GM23338 (cell line): ENCODE measurements at regions not wholly inside any gene's neighbourhood (a gene's known extent, or its start where the extent isn't known, plus 50 kb on each side); places are given as distances from the start of the nearest gene placed in this dataset.

Source experiments
- ATAC-seq: fragments of 200-7000 bp; cut with Tn5 transposase; 3 replicates; pipeline ENCODE4 v1.9.1; 2020
- DNase-seq: peaks from one replicate; pipeline ENCODE4 v3.0.0-alpha.2; 2015; ENCODE audit warnings: low spot score
- H2AFZ ChIP-seq: fragments of 200-600 bp; sonication (generic); 2 replicates; pipeline ENCODE4 v1.8.0; 2016; ENCODE audit warnings: antibody characterized with exemption, mild to moderate bottlenecking, moderate library complexity
- H3F3A ChIP-seq: fragments of 200-600 bp; sonication (generic); replicated peaks from 2 replicates; pipeline ENCODE4 v1.8.0; 2017; ENCODE audit warnings: antibody characterized with exemption, mixed run types, low read depth
- H3K27ac ChIP-seq: fragments of 200-600 bp; sonication (generic); 2 replicates; pipeline ENCODE4 v1.6.1; 2016; ENCODE audit warnings: low read depth
- H3K27me3 ChIP-seq: fragments of 200-600 bp; sonication (generic); 2 replicates; pipeline ENCODE4 v1.8.0; 2016; ENCODE audit warnings: mild to moderate bottlenecking, mixed run types, moderate library complexity; ENCODE audit not compliant: insufficient read depth
- H3K36me3 ChIP-seq: fragments of 200-600 bp; sonication (generic); 2 replicates; pipeline ENCODE4 v1.8.0; 2016; ENCODE audit warnings: mild to moderate bottlenecking; ENCODE audit not compliant: insufficient read depth
- H3K4me1 ChIP-seq: fragments of 200-600 bp; sonication (generic); 2 replicates; pipeline ENCODE4 v1.8.0; 2016; ENCODE audit warnings: mild to moderate bottlenecking, moderate library complexity; ENCODE audit not compliant: insufficient read depth
- H3K4me2 ChIP-seq: fragments of 200-600 bp; sonication (generic); 2 replicates; pipeline ENCODE4 v1.7.1; 2017; ENCODE audit warnings: mixed run types
- H3K4me3 ChIP-seq: fragments of 200-600 bp; sonication (generic); 2 replicates; pipeline ENCODE4 v1.6.1; 2016; ENCODE audit warnings: mixed run types
- H3K79me2 ChIP-seq: fragments of 200-600 bp; sonication (generic); replicated peaks from 2 replicates; pipeline ENCODE4 v1.8.0; 2017; ENCODE audit warnings: mild to moderate bottlenecking; ENCODE audit not compliant: insufficient read depth
- H3K9me2 ChIP-seq: fragments of 200-600 bp; sonication (generic); 2 replicates; pipeline ENCODE4 v1.8.0; 2017; ENCODE audit not compliant: insufficient read depth
- H4K20me1 ChIP-seq: fragments of 200-600 bp; sonication (generic); replicated peaks from 2 replicates; pipeline ENCODE4 v1.8.0; 2017; ENCODE audit warnings: mild to moderate bottlenecking; ENCODE audit not compliant: insufficient read depth
- H3K27ac Mint-ChIP-seq: 2 replicates; pipeline ENCODE4 v1.8.0; 2020; ENCODE audit warnings: inconsistent platforms, mild to moderate bottlenecking, moderate library complexity, mixed read lengths
- H3K27me3 Mint-ChIP-seq: 3 replicates; pipeline ENCODE4 v1.8.0; 2022; ENCODE audit warnings: low read depth, mild to moderate bottlenecking, moderate library complexity, mixed read lengths, inconsistent platforms; ENCODE audit not compliant: insufficient read depth, poor library complexity
- H3K36me3 Mint-ChIP-seq: 3 replicates; pipeline ENCODE4 v1.8.0; 2021; ENCODE audit warnings: low read depth, mild to moderate bottlenecking, inconsistent platforms, moderate library complexity, mixed read lengths
- H3K4me1 Mint-ChIP-seq: 3 replicates; pipeline ENCODE4 v1.8.0; 2020; ENCODE audit warnings: mild to moderate bottlenecking, inconsistent platforms, mixed read lengths
- H3K4me3 Mint-ChIP-seq: 3 replicates; pipeline ENCODE4 v1.8.0; 2021; ENCODE audit warnings: moderate library complexity, mild to moderate bottlenecking, inconsistent platforms, mixed read lengths
- H3K9me3 Mint-ChIP-seq: 3 replicates; pipeline ENCODE4 v1.8.0; 2020; ENCODE audit warnings: moderate library complexity, mild to moderate bottlenecking, inconsistent platforms, mixed read lengths
- CREB1 ChIP-seq: fragments of 250-450 bp; sonication (Bioruptor Pico); IDR thresholded peaks from 2 replicates; pipeline ENCODE4 v1.5.0; 2020; ENCODE audit warnings: low read depth, mild to moderate bottlenecking, moderate library complexity
- ETS1 ChIP-seq: IDR thresholded peaks from 2 replicates; pipeline ENCODE4 v1.6.1; 2016; ENCODE audit warnings: antibody characterized with exemption
- EZH2 ChIP-seq: fragments of 200-600 bp; sonication (generic); IDR thresholded peaks from one replicate; pipeline ENCODE4 v1.8.0; 2017; ENCODE audit warnings: antibody characterized with exemption, mild to moderate bottlenecking, low read depth; ENCODE audit not compliant: unreplicated experiment
- EZH2phosphoT487 ChIP-seq: fragments of 200-600 bp; sonication (generic); IDR thresholded peaks from one replicate; pipeline ENCODE4 v1.8.1; 2018; ENCODE audit warnings: antibody characterized with exemption; ENCODE audit not compliant: unreplicated experiment
- JUNB ChIP-seq: IDR thresholded peaks from one replicate; pipeline ENCODE4 v1.6.1; 2016; ENCODE audit warnings: antibody characterized with exemption; ENCODE audit not compliant: unreplicated experiment
- NANOG ChIP-seq: IDR thresholded peaks from 2 replicates; pipeline ENCODE4 v1.6.1; 2016; ENCODE audit warnings: antibody characterized with exemption, borderline replicate concordance
- REST ChIP-seq: IDR thresholded peaks from one replicate; pipeline ENCODE4 v1.6.1; 2018; ENCODE audit warnings: antibody characterized with exemption; ENCODE audit not compliant: unreplicated experiment
- STAT1 ChIP-seq: IDR thresholded peaks from one replicate; pipeline ENCODE4 v1.6.1; 2016; ENCODE audit warnings: antibody characterized with exemption; ENCODE audit not compliant: unreplicated experiment
- ZNF114 ChIP-seq: fragments of 250-450 bp; sonication (Bioruptor Pico); IDR thresholded peaks from 2 replicates; pipeline ENCODE4 v1.5.0; 2020; ENCODE audit warnings: mild to moderate bottlenecking, moderate library complexity
- ZNF331 ChIP-seq: fragments of 250-450 bp; sonication (Bioruptor Pico); IDR thresholded peaks from 2 replicates; pipeline ENCODE4 v1.5.0; 2020; ENCODE audit warnings: low read depth, mild to moderate bottlenecking, moderate library complexity
- ZNF462 ChIP-seq: fragments of 250-450 bp; sonication (Bioruptor Pico); IDR thresholded peaks from 2 replicates; pipeline ENCODE4 v1.5.0; 2020; ENCODE audit warnings: mild to moderate bottlenecking, moderate library complexity

GRCh38 chr6:49001856-49002541, 461.1 kb downstream of the MMUT start:
- Histone ChIP-seq H3F3A (no peaks in the 10 kb centered on the region), H3K79me2 (no peaks in the 10 kb centered on the region), H3K4me1 (peaks cover 5% of the 10 kb centered on the region; the same call in 1 of the 2 replicates), H3K4me3 (no peak overlapping the region), H3K9me2 (peaks cover 1% of the 10 kb centered on the region; the same call in 1 of the 2 replicates), H3K4me2 (no peak overlapping the region), H3K27me3 (no peaks in the 10 kb centered on the region), H4K20me1 (no peaks in the 10 kb centered on the region), H3K36me3 (no peaks in the 10 kb centered on the region), H3K27ac (no peak overlapping the region), H2AFZ (no peak overlapping the region)
- Mint-ChIP-seq H3K4me1 (no peaks in the 10 kb centered on the region), H3K27ac (0 out of 2 replicates have a peak overlapping the region, but pooled peaks have one; percentile 61), H3K27me3 (no peaks in the 10 kb centered on the region), H3K36me3 (no peaks in the 10 kb centered on the region), H3K9me3 (no peaks in the 10 kb centered on the region; the same call in 2 of the 3 replicates), H3K4me3 (no peak overlapping the region)
- TF ChIP-seq EZH2phosphoT487 (no peak), EZH2 (no peak), JUNB (no peak)
- no peak for ATAC-seq
- no peak for DNase-seq

GRCh38 chr6:48998574-48998973, 464.5 kb downstream of the MMUT start:
- Mint-ChIP-seq H3K4me1 (no peaks in the 10 kb centered on the region), H3K27me3 (no peaks in the 10 kb centered on the region), H3K27ac (no peak overlapping the region), H3K36me3 (no peaks in the 10 kb centered on the region), H3K4me3 (no peak overlapping the region), H3K9me3 (no peaks in the 10 kb centered on the region; the same call in 2 of the 3 replicates)
- Histone ChIP-seq H3K36me3 (no peaks in the 10 kb centered on the region), H2AFZ (no peak overlapping the region), H3K79me2 (no peaks in the 10 kb centered on the region), H3K4me1 (peaks cover 5% of the 10 kb centered on the region; the same call in 1 of the 2 replicates), H3K9me2 (peaks cover 15% of the 10 kb centered on the region; the same call in 1 of the 2 replicates), H3K4me3 (no peak overlapping the region), H3K27me3 (no peaks in the 10 kb centered on the region), H4K20me1 (no peaks in the 10 kb centered on the region), H3K27ac (no peak overlapping the region), H3K4me2 (no peak overlapping the region), H3F3A (no peaks in the 10 kb centered on the region)
- no peak for ATAC-seq
- no peak for DNase-seq
- no peak for TF ChIP-seq REST
- TF ChIP-seq EZH2phosphoT487: no peak
- TF ChIP-seq ZNF114 (CRISPR knock-in tag): no peak
- TF ChIP-seq CREB1: no peak
- no peak for TF ChIP-seq STAT1
- no peak for TF ChIP-seq ZNF462 (CRISPR knock-in tag)
- no peak for TF ChIP-seq NANOG
- no peak for TF ChIP-seq JUNB
- TF ChIP-seq ZNF331 (CRISPR knock-in tag): no peak
- TF ChIP-seq EZH2: no peak
- TF ChIP-seq ETS1: no peak
